Stimulated activated CD8-positive, alpha-beta memory T cell treated with anti-CD3 and anti-CD28 coated beads, Interleukin-4, amount 100 ng/mL, for 24 hours (primary cell): ENCODE measurements at regions not wholly inside any gene's neighbourhood (a gene's known extent, or its start where the extent isn't known, plus 50 kb on each side); places are given as distances from the start of the nearest gene placed in this dataset.

Experiments used
- DNase-seq: peaks from one replicate; pipeline ENCODE4 v3.0.0-alpha.2; 2020; ENCODE audit warnings: low read depth

DNA sequence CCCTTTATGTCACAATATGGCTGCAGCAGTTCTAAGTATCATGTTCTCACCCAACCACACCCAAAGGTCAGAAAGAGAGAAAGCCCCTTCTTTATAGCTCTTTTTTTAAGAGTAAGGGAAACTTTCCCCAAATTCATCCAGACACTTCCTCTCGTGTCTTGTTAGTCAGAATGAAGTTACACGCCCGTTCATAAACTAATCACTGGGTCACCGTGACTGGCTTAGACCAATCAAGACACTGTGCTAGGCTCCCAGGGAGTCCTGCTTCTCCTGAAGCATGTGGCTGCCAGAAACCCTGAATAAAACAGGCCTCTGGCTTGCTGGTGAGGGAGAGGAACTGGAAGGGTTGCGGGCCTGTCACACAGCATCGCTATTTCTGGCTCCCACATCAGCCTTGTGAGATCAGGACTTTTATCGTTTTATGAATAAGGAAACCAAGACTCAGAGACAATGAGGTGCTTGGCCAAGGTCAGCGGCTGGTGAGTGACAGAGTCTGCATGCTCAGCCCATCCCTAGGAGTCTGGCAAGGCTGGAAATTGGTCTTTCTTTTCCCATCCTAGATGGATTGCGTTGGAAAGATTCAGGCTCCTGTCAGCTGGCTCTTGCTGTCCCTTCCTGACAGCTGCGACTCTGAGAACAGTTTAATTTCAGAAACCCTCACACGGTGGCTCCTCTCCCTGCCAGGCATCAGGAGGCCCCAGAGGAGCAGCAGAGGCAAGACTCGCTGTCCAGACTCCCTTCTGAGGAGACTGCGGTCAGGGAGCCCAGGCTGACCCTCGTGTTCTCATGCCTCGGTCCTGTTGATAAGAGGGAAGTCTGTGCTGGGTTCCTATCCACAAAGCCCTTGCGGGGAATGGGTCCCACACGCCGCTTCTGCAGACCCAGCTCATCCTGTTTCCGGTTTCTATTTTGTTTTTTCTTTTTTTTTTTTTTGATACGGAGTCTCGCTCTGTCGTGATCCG, 104.5 kb upstream of the TAF1B start:
- no peak for DNase-seq

DNA sequence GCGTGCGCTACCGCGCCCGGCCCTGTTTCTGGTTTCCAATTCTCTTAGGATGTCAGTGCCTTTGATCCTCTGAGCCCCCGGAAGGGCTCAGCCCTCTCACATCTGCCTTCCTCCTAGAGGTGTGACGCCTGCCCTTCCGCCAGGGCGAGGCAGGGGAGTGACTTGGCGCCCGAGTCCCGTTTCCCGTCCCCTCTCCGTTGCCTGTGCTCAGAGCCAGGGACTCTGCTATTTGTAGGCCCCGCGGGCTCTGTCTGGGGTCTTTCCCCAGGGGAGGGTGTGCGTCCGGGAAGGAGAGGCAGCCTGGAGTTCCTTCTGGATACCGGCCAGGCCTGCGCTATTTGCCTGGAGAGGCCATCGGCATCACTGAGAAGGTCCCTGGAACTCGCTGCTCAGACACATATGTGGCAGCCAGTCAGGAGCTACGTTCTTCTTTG, 103.7 kb upstream of the TAF1B start:
- DNase-seq, result no peak

DNA sequence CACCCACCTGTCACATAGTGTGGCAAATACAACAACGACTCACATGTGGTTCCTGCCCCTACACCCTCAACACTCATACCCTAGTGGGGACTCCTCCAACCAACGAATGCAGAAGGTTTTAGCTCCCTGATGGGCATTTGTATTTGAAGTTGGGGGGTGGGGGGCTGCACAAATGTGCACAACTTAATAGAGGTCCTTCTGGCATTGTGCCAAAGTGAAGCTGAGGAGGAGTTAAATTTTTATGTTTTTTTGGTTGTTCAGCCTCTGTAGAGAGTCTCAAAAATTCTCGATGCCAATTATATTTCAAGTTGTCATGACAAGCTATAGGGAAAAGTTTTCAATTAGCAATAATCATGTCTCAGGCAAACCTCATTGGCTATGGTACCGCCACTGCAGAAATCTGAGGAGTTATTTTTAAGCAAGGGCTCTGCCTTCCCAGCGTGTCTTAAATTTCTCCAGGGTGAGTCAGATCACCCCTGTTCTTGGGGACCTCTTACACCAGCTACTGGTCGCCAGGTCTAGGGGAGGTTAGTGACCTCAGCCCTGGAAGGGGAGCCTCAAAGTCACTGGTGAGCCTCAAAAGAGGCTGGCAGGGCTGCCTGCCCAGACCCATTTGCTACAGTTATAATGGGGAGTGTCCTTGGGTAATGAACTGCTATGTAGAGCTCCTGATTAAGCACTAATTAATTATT, 102.7 kb upstream of the TAF1B start:
- no peak for DNase-seq

DNA sequence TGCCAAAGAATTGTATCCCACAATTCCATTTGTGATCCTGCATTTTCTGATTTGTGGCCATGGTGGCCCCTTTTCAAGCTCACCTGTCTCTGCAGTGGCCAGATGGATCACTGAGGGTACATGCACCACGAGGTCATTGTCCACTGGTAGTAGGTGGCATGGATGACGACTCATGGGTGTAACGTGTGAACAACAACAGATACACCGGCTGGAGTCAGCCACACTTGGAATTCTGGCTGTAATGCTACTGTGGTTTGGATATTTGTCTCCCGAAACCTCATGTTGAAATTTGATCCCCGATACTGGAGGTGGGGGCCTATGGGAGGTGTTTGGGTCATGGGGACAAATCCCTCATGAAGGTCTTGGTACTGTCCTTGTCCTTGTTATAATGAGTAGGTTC, 102.2 kb upstream of the TAF1B start:
- DNase-seq, result no peak

DNA sequence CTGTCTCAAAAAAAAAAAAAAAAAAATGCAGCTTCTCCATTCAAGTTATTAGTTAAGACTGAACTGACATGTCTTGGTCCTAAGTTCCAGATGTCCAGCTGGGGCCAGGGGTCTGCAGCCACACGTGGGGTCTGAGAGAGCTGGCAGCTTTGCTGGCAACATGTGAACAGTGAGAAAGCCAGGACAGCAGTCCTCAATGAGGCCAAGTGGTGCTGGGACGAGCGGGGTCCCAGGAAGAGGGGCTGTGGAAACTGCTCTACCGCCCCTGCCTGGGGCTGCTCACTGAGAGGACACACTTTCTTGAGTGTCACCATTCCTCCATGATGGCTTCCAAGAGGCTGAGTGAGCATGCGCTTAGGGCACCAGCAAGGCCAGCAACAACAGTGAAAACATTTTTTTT, 100.7 kb upstream of the TAF1B start:
- no peak for DNase-seq

DNA sequence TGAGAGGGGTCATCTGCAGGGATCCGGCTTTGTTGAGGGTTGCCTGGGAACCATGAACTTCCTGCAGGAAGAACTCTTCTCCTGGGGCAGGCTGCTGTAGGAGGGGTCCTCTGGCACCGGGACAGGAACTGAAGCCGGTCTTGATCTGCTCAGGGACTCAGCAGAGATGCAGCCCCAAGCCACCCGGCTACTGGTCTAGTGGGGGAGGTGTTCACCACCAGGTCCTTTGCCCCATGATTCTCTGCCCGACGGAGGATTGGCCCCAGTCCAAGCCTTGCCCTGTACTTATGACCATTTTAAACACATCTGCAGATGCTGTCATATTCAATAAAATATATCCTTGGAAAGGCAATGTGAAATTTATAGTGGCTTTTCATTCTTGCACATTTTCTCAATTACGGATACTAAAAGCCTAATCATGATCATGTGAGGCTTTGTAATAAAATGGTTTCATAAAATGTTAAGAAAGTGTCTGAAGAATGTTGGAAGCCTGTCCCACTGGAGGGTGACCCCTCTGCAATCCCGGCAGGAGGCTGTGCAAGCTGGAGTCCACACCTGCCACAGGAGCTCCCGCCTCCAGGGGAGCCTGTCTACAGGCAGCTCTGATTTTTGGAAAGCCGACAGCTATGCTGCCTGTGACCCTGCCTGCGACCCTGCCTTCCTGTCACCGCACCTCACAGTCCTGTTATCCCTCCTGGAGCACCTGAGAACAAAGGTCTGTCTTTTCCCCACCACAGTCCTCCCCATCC, 98.8 kb upstream of the TAF1B start:
- DNase-seq, result no peak

DNA sequence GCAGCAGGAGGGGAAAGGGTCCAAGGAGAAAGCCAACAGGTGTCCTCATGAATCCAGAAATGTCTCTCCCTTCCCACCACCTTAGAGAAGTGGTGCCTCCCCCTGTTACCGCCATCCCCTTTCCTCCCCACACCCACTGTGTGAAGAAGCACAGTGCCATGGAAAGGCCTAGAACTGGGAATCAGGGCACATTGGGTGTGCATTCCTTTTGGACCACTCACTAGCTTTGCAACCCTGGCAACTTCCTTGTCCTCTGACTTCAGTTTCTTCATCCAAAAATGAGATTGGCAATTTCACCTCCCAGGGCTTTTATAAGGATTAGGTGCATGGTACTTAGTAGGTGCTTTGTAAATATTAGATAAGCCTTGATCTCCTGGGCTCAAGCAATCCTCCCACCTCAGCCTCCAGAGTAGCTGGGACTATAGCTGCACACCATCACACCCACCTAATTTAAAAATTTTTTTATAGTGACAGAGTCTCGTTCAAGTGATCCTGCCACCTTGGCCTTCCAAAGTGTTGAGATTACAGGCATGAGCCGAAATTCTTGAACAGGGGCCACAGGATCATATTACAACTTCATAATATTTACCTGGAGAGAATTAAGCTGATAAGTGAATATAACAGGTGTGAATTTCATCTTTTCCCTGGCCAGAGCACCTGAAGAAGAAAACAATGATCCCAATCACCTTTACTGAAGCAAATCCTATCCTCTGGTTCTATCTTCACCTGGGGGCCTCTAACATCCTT, 97.9 kb upstream of the TAF1B start:
- DNase-seq, result no peak

DNA sequence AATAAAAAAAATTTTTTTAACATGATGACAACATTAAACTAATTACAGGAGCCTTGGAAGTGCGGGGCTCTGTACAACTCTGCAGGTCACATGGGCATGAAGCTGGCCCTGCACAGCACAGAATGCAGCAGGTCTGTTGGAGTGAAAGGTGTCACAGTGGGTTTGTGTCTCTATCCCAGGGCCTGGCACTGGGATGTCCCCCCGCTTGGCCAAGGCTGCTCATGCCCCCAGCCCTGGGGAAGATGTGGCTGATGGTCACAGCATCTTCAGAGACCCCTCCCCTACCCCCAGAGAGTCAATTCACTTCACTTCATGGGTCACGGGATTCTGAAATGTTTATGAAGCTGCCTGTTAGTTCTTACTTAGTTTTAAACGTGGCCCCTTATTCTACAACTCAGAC, 95.9 kb upstream of the TAF1B start:
- DNase-seq, result no peak

DNA sequence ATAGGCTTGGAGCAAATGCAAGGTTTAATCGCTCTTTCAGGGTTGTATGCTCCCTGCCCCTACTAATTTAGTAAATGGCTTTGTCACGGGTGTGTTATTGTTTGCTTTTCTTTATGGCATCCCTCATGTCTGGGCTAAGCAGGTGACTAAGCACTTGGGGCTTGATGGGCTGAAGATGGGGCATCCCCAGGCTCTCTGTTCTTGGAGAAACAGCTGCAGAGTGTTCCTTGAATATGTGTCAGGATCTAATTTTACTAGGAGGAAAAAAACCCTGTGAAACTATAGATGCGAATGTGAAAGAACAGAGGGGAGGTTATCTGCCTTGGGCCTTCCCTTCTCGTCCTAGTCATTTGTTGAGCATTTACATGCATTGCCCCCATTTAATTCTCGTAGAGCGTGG, 94.7 kb upstream of the TAF1B start:
- no peak for DNase-seq

DNA sequence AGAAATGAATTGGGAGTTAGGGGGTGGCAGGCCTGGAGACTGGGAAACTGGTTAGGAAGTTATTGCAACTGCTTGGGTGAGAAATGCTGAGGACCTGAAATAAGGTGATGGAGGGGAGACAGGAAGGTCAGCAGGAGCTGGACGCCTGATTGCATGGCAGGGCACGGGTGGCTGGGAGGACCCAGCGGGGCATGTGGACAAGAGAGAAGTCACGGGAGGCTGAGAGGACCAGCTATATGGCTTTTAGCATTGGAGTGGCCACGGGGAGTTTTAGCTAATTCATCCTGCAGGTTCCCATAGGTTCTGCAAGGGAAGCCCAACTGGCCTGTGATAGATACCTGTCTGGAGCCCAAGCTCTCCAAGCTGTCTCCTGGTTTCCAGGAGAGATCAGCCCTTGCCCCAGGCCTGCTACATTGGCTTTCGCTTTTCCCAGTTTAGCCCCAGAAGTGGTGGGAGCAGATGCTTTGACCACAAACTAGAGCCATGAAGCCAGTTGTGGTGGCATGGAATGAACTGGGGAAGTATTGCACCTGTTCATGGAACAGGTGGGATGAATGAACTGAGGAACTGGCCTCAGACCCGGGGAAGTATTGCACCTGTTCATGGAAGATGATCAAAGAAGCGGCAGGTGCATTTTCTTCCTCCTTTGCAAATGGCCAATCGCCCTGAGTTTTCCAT, 93.6 kb upstream of the TAF1B start:
- DNase-seq, result no peak

DNA sequence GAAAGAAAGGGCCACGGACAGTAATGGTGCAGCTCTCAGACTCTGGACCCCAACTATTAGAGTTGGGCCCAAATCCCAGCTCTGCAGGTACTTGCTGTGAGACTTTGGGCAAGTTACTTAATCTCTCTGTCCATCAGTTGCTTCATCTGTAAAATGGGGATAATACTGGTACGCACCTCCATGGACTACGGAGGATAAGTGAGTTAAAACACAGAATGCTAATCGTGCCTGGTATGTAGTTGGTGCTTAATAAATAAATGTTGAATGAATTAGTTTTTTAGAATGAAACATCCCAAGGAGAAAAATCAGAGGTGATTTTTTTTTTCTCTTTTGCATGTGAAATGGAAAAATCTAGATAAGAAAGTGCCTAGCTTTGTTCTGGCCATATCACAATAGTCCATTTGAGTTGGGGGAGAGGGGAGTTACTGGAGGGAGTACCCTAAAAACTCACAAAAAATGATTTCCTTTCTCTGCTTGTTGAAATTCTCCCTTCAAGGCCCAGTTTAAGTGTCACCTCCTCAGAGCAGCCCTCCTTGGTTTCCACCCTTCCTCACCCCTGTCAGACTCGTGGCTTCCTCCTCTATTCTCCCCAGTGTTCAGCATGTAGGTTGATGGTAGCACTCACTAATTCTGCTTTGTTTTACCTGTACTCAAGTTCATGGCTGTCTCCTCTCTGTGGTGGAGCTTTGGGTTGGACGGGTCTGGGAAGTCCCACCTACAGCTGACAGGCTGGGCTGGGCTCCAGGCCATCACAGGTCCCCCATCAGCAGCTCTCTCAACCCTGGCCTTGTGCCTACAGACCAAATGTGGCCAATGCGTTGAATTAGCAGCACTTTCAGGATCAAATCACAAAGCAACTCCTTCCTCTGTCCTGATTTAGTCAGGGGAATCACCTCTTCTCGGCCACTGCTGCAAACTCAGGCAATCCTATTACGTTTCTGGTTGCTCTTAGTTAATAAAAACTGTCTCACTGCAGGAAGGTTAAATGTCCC, 92.8 kb upstream of the TAF1B start:
- DNase-seq, result no peak

DNA sequence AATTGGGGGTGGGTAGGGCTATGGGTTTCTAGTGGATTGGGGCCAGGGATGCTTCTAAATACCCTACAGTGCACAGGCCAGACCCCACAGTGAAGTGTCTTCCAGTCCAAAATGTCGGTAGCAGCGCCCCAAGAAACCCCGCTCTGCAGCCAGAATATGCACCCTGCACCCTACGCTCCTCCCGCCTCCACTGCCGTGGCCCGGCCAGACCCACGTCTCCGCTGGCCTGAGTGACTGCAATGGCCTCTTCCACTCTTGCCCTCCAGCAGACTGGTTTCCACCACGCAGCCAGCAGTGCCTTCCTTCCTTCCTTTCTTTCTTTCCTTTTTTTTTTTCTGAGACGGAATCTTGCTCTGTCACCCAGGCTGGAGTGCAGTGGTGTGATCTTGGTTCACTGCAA, 91.4 kb upstream of the TAF1B start:
- no peak for DNase-seq

DNA sequence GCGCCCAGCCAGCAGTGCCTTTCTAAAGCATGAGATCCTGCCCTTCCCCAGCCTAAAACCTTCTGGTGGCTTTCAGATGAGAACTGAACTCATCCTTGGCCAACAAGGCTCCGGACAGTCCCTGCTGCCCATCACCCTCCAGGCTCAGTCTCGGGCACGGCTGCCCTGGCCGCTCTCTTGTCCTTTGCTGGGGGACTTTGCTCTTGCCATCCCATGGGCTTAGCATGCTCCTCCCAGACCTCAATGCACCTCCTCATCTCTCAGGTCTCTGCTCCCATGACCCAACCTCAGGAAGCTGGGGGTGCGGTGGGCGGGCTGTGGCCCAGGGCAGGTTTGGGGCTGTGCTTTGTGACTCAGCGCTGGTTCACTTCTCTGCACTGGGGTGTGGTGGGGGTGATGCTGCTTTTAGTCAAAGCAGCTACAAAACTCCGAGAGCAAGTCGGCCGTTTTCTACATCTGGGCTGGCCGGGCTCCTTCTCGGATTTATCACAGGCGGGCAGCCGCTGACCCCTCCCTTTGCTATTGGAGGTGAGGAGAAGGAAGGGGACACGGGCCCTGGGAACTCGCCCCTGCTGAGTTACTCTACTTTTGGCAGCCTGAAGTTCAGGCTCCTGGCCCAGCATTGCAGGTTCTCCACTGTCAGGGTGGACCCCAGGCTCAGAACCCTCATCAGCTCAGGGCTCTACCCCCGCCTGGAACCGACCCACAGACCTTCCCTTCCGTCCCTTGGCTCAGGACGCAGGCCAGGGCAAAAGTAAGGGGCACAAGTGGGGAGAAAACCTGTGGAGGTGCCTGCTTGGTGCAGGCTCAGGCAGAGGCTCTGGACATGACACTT, 90.6 kb upstream of the TAF1B start:
- DNase-seq, result peak; percentile 83

DNA sequence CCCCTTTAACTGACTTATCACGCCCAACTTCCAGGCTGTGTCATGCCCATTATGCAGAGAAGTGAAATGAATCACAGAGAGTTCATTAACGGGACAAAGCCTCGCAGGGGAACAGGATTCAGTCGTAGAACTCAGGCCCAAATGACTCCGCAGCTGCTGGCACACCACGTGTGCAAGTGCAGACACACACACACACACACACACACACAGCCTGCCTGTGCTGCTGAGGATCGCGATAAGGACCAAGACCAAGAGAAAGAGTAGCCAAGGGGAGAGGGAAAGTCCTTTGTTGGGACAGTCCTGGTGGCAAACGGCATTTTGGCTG, 90.0 kb upstream of the TAF1B start:
- DNase-seq, result peak; percentile 29

DNA sequence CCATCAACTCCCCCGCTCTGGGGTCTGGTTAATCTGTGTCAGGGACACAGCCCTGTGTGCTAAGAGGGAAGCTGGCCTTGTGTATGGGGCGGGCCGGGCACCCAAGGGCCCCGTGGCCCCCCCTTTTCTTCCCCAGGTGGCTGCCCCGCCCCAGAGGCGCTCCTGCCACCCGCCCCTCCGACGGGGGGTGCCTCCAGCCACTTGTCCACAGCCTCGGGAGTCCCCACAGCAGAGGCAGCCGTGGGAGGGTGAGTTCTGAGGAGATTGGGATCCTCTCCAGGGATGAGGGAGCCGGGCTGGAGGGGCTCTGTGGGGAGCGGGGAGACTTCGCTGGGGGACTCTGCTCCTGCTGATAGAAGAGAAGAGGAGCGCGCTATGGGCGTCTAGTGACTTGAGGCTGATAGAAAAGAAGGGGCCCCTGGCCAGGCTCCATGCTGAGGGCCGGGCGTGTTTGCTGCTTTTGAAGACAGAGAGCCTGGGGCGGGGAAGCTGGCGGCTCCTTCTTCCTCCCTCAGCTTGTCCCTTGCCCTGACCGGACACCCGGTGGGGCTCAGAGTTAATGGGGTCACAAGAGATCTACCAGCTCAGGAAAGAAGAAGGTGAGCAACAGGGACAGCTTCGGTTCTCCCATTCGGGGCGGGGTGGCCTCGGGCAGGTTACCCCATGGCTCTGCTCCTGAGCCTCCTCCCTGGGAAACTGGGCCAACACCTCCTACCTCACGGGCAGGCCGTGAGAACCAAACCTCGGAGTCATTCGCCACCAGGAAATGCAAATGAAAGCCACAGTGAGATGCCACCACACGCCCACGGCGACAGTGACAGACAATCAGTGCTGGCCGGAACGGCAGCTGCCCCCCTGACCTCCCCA, 89.4 kb upstream of the TAF1B start:
- DNase-seq, result peak; percentile 41

DNA sequence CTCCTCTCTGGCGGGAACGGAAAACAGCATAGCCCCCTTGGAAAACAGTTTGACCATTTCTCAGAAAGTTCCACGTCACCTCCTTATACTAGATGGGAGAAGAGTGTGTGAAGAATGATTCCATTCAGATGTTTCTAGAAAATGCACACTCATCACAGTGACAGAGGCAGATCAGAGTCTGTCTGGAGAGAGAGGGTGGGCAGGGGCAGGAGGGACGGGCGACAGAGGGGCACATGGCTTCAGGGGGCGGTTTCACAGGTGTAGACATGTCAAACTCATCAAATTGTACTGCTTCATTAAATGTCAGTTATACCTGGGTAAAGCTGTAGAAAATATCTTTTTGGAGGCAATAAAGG, 88.8 kb upstream of the TAF1B start:
- no peak for DNase-seq

DNA sequence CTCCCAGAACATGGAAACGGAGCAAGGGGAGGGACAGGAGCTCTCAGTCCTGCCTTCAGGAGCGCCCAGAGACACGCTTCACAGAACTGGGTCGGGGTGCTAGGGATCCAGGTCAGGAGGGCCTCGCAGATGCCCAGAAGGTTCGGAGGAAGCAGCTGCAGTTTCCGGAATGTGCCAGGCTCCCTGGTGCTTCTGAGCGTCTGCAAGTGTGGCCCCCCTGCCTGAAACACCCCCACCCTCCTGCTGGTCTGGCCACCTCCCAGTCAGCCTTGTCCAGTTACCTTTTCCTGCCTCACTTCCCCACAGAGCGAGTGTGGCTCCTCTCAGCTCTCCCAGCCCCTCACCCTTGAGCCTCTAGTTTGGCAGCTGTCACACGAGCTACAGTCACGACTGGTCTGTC, 88.3 kb upstream of the TAF1B start:
- no peak for DNase-seq

DNA sequence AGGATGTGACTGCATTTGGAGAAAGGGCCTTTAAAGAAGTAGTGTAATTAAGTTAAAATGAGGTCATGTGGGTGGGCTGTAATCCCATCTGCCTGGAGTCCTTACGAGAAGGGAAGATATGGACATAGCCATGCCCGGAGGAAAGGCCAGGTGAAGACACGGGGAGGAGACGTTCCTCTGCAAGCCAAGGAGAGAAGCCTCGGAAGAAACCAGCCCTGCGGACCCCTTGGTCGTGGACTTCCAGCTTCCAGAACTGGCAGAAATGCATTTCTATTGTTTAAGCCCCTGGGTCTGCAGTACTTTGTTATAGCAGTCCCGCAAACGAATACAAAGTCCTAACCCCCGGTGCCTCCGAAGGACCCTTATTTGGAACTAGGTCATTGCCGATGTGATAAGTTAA, 87.6 kb upstream of the TAF1B start:
- no peak for DNase-seq
